WTC11 (cell line): ENCODE measurements at regions not wholly inside any gene's neighbourhood (a gene's known extent, or its start where the extent isn't known, plus 50 kb on each side); places are given as distances from the start of the nearest gene placed in this dataset.

Experiments
- ATAC-seq: fragments of 200-7000 bp; cut with Tn5 transposase; 2 replicates; pipeline ENCODE4 v1.10.0; 2021; ENCODE audit warnings: mild to moderate bottlenecking, moderate library complexity
- CTCF ChIA-PET: fragments of 300-600 bp; sonication (Branson Sonifier 250); formaldehyde crosslinking; loops from one replicate; lab custom pipeline; 2021; ENCODE audit warnings: antibody characterized with exemption; lab: Charles Lee
- POLR2A ChIA-PET: fragments of 350-600 bp; sonication (Branson Sonifier 250); formaldehyde crosslinking; loops from one replicate; lab custom pipeline; 2021; ENCODE audit warnings: antibody characterized with exemption; lab: Charles Lee
- DNase-seq: peaks from one replicate; pipeline ENCODE4 v3.0.0; 2021; ENCODE audit warnings: low spot score
- H3K27ac Mint-ChIP-seq: 2 replicates; pipeline ENCODE4 v1.8.0; 2021; ENCODE audit warnings: mixed read lengths
- H3K27me3 Mint-ChIP-seq: 2 replicates; pipeline ENCODE4 v1.8.0; 2021; ENCODE audit warnings: low read depth, mild to moderate bottlenecking, moderate library complexity, mixed read lengths
- H3K36me3 Mint-ChIP-seq: 2 replicates; pipeline ENCODE4 v1.8.0; 2021; ENCODE audit warnings: mixed read lengths
- H3K4me1 Mint-ChIP-seq: 2 replicates; pipeline ENCODE4 v1.8.0; 2022; ENCODE audit warnings: mixed read lengths
- H3K4me3 Mint-ChIP-seq: 2 replicates; pipeline ENCODE4 v1.8.0; 2021; ENCODE audit warnings: mild to moderate bottlenecking, moderate library complexity, mixed read lengths
- H3K9me3 Mint-ChIP-seq: 2 replicates; pipeline ENCODE4 v1.8.0; 2021; ENCODE audit warnings: mixed read lengths
- CREM ChIP-seq: sonication (generic); formaldehyde crosslinking; IDR thresholded peaks from 2 replicates; pipeline ENCODE4 v1.8.1; 2022; ENCODE audit warnings: mild to moderate bottlenecking, missing genetic modification reagents, moderate library complexity
- ESRRA ChIP-seq: sonication (generic); formaldehyde crosslinking; IDR thresholded peaks from 2 replicates; pipeline ENCODE4 v1.8.1; 2022; ENCODE audit warnings: mild to moderate bottlenecking, missing genetic modification reagents, borderline replicate concordance
- FOXJ3 ChIP-seq: sonication (generic); formaldehyde crosslinking; IDR thresholded peaks from 2 replicates; pipeline ENCODE4 v1.9.0; 2021; ENCODE audit warnings: missing genetic modification reagents, mild to moderate bottlenecking, borderline replicate concordance
- HMGA2 ChIP-seq: fragments of 250-450 bp; sonication (Bioruptor Pico); IDR thresholded peaks from 2 replicates; pipeline ENCODE4 v1.4.0; 2021; ENCODE audit warnings: mild to moderate bottlenecking, moderate library complexity
- MYBL2 ChIP-seq: sonication (generic); formaldehyde crosslinking; IDR thresholded peaks from 2 replicates; pipeline ENCODE4 v1.8.1; 2023; ENCODE audit warnings: mild to moderate bottlenecking, moderate library complexity, missing genetic modification reagents
- NFE2L1 ChIP-seq: sonication (generic); formaldehyde crosslinking; IDR thresholded peaks from 2 replicates; pipeline ENCODE4 v1.8.1; 2023; ENCODE audit warnings: missing genetic modification reagents
- SP1 ChIP-seq: sonication (generic); formaldehyde crosslinking; conservative IDR thresholded peaks from 2 replicates; pipeline ENCODE4 v1.8.1; 2022; ENCODE audit warnings: missing genetic modification reagents
- TEAD1 ChIP-seq: sonication (generic); formaldehyde crosslinking; IDR thresholded peaks from 2 replicates; pipeline ENCODE4 v1.8.0; 2022; ENCODE audit warnings: mild to moderate bottlenecking, missing genetic modification reagents
- TEAD4 ChIP-seq: sonication (generic); formaldehyde crosslinking; IDR thresholded peaks from 2 replicates; pipeline ENCODE4 v1.8.0; 2022; ENCODE audit warnings: mild to moderate bottlenecking, missing genetic modification reagents
- ZNF219 ChIP-seq: sonication (generic); formaldehyde crosslinking; IDR thresholded peaks from 2 replicates; pipeline ENCODE4 v1.8.0; 2023; ENCODE audit warnings: missing genetic modification reagents, mild to moderate bottlenecking, borderline replicate concordance
- ZNF232 ChIP-seq: sonication (generic); formaldehyde crosslinking; IDR thresholded peaks from 2 replicates; pipeline ENCODE4 v1.8.0; 2022; ENCODE audit warnings: mild to moderate bottlenecking, missing genetic modification reagents
- ZNF317 ChIP-seq: sonication (generic); formaldehyde crosslinking; IDR thresholded peaks from 2 replicates; pipeline ENCODE4 v1.8.1; 2023; ENCODE audit warnings: low read depth, mild to moderate bottlenecking, moderate library complexity, missing genetic modification reagents, borderline replicate concordance
- TF ChIP-seq, protein P1 (sequence below): sonication (generic); formaldehyde crosslinking; IDR thresholded peaks from 2 replicates; pipeline ENCODE4 v1.8.1; 2023; ENCODE audit warnings: mild to moderate bottlenecking, missing genetic modification reagents, moderate library complexity
- TF ChIP-seq, protein P2 (sequence below): sonication (generic); formaldehyde crosslinking; IDR thresholded peaks from 2 replicates; pipeline ENCODE4 v1.8.1; 2022; ENCODE audit warnings: mild to moderate bottlenecking, moderate library complexity, missing genetic modification reagents
- TF ChIP-seq, protein P3 (sequence below): sonication (generic); formaldehyde crosslinking; IDR thresholded peaks from 2 replicates; pipeline ENCODE4 v1.8.1; 2023; ENCODE audit warnings: mild to moderate bottlenecking, missing genetic modification reagents
- TF ChIP-seq, protein P4 (sequence below): sonication (generic); formaldehyde crosslinking; IDR thresholded peaks from 2 replicates; pipeline ENCODE4 v1.8.0; 2023; ENCODE audit warnings: mild to moderate bottlenecking, missing genetic modification reagents
- TF ChIP-seq, protein P5 (sequence below): sonication (generic); formaldehyde crosslinking; IDR thresholded peaks from 2 replicates; pipeline ENCODE4 v1.8.1; 2023; ENCODE audit warnings: mild to moderate bottlenecking, moderate library complexity, missing genetic modification reagents
- TF ChIP-seq, protein P6 (sequence below): sonication (generic); formaldehyde crosslinking; IDR thresholded peaks from 2 replicates; pipeline ENCODE4 v1.8.0; 2022; ENCODE audit warnings: mild to moderate bottlenecking, missing genetic modification reagents
- TF ChIP-seq, protein P7 (sequence below): sonication (generic); formaldehyde crosslinking; IDR thresholded peaks from 2 replicates; pipeline ENCODE4 v1.8.1; 2022; ENCODE audit warnings: low read depth, mild to moderate bottlenecking, moderate library complexity, missing genetic modification reagents, borderline replicate concordance
- TF ChIP-seq, protein P8 (sequence below): sonication (generic); formaldehyde crosslinking; IDR thresholded peaks from 2 replicates; pipeline ENCODE4 v1.8.1; 2023; ENCODE audit warnings: mild to moderate bottlenecking, missing genetic modification reagents, borderline replicate concordance
- TF ChIP-seq, protein P9 (sequence below): fragments of 250-450 bp; sonication (Bioruptor Pico); IDR thresholded peaks from 2 replicates; pipeline ENCODE4 v1.9.0; 2021; ENCODE audit warnings: mild to moderate bottlenecking

DNA sequence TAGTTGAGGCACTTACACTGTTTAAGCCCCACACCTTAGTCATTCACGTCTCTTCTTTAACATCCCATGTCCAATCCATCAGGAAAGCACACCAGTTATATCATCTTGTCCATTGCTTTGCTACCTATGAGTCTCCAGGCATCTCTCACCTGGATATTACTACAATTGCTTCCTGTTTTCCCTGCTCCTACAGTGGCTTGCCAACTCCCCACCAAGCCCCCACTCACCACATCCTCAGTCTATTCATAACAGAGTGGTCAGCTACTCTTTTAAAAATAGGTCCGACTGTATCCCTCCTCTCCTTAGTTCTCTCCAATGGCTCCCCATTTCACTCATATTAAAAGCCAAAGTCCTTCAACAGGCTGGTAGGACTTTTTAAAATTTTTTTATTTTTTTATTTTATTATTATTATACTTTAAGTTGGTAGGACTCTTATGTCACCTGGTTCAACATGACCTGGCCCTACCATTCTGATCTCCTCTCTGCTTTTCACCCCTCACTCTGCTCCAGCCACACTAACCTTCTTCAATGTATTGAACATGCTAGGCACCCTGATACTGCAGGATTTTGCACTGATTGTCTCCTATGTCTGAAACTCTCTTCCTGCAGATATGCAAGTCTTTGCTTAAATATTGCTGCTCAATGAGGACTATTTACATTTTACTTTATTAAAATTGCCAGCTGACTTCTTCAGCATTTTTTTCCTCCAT, 253.2 kb downstream of the CYRIA start (continued):
- no peak for TF ChIP-seq TEAD4 (CRISPR knock-in tag)
- TF ChIP-seq, protein P1, sequence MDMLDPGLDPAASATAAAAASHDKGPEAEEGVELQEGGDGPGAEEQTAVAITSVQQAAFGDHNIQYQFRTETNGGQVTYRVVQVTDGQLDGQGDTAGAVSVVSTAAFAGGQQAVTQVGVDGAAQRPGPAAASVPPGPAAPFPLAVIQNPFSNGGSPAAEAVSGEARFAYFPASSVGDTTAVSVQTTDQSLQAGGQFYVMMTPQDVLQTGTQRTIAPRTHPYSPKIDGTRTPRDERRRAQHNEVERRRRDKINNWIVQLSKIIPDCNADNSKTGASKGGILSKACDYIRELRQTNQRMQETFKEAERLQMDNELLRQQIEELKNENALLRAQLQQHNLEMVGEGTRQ (CRISPR knock-in tag): no peak
- no peak for TF ChIP-seq TEAD1 (CRISPR knock-in tag)
- no peak for TF ChIP-seq ZNF219
- TF ChIP-seq, protein P2, sequence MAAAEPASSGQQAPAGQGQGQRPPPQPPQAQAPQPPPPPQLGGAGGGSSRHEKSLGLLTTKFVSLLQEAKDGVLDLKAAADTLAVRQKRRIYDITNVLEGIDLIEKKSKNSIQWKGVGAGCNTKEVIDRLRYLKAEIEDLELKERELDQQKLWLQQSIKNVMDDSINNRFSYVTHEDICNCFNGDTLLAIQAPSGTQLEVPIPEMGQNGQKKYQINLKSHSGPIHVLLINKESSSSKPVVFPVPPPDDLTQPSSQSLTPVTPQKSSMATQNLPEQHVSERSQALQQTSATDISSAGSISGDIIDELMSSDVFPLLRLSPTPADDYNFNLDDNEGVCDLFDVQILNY: no peak
- TF ChIP-seq, protein P3, sequence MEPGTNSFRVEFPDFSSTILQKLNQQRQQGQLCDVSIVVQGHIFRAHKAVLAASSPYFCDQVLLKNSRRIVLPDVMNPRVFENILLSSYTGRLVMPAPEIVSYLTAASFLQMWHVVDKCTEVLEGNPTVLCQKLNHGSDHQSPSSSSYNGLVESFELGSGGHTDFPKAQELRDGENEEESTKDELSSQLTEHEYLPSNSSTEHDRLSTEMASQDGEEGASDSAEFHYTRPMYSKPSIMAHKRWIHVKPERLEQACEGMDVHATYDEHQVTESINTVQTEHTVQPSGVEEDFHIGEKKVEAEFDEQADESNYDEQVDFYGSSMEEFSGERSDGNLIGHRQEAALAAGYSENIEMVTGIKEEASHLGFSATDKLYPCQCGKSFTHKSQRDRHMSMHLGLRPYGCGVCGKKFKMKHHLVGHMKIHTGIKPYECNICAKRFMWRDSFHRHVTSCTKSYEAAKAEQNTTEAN (CRISPR knock-in tag): no peak
- TF ChIP-seq HMGA2 (CRISPR knock-in tag): no peak
- TF ChIP-seq, protein P4, sequence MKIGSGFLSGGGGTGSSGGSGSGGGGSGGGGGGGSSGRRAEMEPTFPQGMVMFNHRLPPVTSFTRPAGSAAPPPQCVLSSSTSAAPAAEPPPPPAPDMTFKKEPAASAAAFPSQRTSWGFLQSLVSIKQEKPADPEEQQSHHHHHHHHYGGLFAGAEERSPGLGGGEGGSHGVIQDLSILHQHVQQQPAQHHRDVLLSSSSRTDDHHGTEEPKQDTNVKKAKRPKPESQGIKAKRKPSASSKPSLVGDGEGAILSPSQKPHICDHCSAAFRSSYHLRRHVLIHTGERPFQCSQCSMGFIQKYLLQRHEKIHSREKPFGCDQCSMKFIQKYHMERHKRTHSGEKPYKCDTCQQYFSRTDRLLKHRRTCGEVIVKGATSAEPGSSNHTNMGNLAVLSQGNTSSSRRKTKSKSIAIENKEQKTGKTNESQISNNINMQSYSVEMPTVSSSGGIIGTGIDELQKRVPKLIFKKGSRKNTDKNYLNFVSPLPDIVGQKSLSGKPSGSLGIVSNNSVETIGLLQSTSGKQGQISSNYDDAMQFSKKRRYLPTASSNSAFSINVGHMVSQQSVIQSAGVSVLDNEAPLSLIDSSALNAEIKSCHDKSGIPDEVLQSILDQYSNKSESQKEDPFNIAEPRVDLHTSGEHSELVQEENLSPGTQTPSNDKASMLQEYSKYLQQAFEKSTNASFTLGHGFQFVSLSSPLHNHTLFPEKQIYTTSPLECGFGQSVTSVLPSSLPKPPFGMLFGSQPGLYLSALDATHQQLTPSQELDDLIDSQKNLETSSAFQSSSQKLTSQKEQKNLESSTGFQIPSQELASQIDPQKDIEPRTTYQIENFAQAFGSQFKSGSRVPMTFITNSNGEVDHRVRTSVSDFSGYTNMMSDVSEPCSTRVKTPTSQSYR (CRISPR knock-in tag): no peak
- no peak for TF ChIP-seq ZNF232
- no peak for TF ChIP-seq ESRRA
- TF ChIP-seq NFE2L1 (CRISPR knock-in tag): no peak
- no peak for TF ChIP-seq MYBL2
- TF ChIP-seq, protein P5, sequence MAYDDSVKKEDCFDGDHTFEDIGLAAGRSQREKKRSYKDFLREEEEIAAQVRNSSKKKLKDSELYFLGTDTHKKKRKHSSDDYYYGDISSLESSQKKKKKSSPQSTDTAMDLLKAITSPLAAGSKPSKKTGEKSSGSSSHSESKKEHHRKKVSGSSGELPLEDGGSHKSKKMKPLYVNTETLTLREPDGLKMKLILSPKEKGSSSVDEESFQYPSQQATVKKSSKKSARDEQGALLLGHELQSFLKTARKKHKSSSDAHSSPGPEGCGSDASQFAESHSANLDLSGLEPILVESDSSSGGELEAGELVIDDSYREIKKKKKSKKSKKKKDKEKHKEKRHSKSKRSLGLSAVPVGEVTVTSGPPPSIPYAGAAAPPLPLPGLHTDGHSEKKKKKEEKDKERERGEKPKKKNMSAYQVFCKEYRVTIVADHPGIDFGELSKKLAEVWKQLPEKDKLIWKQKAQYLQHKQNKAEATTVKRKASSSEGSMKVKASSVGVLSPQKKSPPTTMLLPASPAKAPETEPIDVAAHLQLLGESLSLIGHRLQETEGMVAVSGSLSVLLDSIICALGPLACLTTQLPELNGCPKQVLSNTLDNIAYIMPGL: no peak

DNA sequence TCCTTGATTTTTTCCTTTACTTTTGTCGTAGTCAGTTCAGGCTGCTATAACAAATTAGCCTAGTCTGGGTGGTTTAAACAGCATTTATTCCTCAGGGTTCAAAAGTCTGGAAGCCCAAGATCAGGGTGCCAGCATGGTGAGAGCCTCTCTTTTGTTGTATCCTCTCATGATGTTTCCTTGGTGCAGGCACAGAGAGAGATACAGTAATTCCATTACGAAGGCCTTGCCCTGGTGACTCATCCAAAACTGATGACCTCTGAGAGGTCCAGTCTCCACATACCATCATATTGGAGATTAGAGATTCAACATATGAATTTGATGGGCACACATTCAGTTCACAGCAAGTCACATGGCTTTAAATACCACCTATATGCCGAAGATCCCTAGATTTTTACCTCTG, 253.8 kb downstream of the CYRIA start:
- 0 out of 2 replicates have a peak, but pooled peaks cover under 1% of the 10 kb centered on the region for H3K4me1 Mint-ChIP-seq
- ChIA-PET POLR2A (no interaction called here), CTCF (no interaction called here)
- H3K27ac Mint-ChIP-seq: no peak overlapping the region
- no peak for DNase-seq
- ATAC-seq: no peak
- no peaks in the 10 kb centered on the region for H3K27me3 Mint-ChIP-seq
- H3K4me3 Mint-ChIP-seq: no peak overlapping the region
- no peaks in the 10 kb centered on the region; the same call in 1 of the 2 replicates for H3K36me3 Mint-ChIP-seq
- H3K9me3 Mint-ChIP-seq: peaks cover 15% of the 10 kb centered on the region
- TF ChIP-seq FOXJ3: no peak
- TF ChIP-seq, protein P6, sequence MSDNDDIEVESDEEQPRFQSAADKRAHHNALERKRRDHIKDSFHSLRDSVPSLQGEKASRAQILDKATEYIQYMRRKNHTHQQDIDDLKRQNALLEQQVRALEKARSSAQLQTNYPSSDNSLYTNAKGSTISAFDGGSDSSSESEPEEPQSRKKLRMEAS (CRISPR knock-in tag): no peak
- TF ChIP-seq TEAD4 (CRISPR knock-in tag): no peak
- no peak for TF ChIP-seq ZNF317 (CRISPR knock-in tag)
- no peak for TF ChIP-seq SP1 (CRISPR knock-in tag)
- TF ChIP-seq, protein P7, sequence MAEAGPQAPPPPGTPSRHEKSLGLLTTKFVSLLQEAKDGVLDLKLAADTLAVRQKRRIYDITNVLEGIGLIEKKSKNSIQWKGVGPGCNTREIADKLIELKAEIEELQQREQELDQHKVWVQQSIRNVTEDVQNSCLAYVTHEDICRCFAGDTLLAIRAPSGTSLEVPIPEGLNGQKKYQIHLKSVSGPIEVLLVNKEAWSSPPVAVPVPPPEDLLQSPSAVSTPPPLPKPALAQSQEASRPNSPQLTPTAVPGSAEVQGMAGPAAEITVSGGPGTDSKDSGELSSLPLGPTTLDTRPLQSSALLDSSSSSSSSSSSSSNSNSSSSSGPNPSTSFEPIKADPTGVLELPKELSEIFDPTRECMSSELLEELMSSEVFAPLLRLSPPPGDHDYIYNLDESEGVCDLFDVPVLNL (CRISPR knock-in tag): no peak
- TF ChIP-seq, protein P8, sequence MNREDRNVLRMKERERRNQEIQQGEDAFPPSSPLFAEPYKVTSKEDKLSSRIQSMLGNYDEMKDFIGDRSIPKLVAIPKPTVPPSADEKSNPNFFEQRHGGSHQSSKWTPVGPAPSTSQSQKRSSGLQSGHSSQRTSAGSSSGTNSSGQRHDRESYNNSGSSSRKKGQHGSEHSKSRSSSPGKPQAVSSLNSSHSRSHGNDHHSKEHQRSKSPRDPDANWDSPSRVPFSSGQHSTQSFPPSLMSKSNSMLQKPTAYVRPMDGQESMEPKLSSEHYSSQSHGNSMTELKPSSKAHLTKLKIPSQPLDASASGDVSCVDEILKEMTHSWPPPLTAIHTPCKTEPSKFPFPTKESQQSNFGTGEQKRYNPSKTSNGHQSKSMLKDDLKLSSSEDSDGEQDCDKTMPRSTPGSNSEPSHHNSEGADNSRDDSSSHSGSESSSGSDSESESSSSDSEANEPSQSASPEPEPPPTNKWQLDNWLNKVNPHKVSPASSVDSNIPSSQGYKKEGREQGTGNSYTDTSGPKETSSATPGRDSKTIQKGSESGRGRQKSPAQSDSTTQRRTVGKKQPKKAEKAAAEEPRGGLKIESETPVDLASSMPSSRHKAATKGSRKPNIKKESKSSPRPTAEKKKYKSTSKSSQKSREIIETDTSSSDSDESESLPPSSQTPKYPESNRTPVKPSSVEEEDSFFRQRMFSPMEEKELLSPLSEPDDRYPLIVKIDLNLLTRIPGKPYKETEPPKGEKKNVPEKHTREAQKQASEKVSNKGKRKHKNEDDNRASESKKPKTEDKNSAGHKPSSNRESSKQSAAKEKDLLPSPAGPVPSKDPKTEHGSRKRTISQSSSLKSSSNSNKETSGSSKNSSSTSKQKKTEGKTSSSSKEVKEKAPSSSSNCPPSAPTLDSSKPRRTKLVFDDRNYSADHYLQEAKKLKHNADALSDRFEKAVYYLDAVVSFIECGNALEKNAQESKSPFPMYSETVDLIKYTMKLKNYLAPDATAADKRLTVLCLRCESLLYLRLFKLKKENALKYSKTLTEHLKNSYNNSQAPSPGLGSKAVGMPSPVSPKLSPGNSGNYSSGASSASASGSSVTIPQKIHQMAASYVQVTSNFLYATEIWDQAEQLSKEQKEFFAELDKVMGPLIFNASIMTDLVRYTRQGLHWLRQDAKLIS (CRISPR knock-in tag): no peak
- TF ChIP-seq, protein P9, sequence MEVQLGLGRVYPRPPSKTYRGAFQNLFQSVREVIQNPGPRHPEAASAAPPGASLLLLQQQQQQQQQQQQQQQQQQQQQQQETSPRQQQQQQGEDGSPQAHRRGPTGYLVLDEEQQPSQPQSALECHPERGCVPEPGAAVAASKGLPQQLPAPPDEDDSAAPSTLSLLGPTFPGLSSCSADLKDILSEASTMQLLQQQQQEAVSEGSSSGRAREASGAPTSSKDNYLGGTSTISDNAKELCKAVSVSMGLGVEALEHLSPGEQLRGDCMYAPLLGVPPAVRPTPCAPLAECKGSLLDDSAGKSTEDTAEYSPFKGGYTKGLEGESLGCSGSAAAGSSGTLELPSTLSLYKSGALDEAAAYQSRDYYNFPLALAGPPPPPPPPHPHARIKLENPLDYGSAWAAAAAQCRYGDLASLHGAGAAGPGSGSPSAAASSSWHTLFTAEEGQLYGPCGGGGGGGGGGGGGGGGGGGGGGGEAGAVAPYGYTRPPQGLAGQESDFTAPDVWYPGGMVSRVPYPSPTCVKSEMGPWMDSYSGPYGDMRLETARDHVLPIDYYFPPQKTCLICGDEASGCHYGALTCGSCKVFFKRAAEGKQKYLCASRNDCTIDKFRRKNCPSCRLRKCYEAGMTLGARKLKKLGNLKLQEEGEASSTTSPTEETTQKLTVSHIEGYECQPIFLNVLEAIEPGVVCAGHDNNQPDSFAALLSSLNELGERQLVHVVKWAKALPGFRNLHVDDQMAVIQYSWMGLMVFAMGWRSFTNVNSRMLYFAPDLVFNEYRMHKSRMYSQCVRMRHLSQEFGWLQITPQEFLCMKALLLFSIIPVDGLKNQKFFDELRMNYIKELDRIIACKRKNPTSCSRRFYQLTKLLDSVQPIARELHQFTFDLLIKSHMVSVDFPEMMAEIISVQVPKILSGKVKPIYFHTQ (CRISPR knock-in tag): no peak
- no peak for TF ChIP-seq CREM
